ENCODE measurements at regions not wholly inside any gene's neighbourhood (a gene's known extent, or its start where the extent isn't known, plus 50 kb on each side); places are given as distances from the start of the nearest gene placed in this dataset.

DNA sequence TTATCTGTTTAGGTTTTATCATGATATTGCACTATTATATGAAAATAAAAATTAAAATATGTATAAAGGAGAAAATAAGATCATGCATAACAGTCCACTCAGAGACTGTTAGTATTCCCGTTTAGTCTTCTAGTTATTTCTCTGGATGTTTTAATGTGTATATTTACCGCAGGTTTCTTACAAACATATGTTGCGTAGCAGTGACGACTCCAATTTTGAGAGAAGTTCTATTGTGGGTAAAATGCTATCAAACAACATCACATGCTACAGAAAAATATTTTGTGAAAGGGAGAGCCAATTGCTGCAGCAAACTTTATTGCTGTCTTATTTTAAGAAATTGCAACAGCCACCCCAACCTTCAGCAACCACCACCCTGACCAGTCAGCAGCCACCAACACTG is 72.4 kb upstream of the NXT1 start:
- no peak for DNase-seq

GRCh38 chr20:23277316-23277715 is 73.3 kb upstream of the NXT1 start:
- DNase-seq, result no peak

DNA sequence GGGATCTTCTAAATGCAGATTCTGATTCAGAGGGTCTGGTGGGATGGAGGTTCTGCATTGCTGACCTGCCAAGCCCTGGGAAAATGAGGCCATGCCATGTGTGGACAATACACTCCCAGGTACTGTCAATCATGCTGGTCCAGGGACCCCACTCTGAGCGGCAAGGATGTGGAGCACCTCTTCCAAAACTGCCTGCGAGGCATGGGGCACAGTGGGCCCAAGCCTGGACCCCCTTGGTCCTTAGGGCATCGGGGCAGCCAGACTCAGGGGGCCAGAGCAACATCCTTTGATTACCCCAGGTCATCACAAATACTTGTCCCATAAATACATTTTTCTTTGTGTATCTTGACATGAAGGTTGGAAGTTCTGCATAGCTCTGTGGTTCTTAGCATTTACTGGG is 76.8 kb upstream of the NXT1 start:
- DNase-seq, result no peak

- DNase-seq, result no peak
Observed at GRCh38 chr20:23272176-23273029, 78.2 kb upstream of the NXT1 start.

GRCh38 chr20:23270382-23270911 is 80.1 kb upstream of the NXT1 start:
- no peak for DNase-seq

GRCh38 chr20:23269954-23270353 is 80.6 kb upstream of the NXT1 start:
- DNase-seq, result no peak

GRCh38 chr20:23268792-23269354 is 81.7 kb upstream of the NXT1 start:
- no peak for DNase-seq

DNA sequence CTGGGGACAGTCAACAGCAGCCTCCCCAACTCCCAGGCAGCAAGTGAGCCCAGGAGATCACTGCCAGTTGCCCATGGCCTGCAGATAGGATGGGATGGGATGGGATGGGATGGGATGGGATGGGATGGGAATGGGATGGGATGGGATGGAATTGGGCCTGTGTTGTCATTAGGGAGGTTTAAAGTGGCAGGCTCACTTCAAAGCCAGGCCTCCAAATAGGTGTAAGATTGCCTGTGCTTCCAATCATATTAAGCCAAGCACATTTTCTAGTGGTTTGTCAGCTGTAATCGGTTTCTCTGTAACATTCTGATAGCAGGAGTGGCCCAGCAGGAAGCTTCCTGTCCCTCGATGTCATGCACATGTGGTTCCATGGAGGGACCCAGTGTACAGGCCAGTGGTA is 82.7 kb upstream of the NXT1 start:
- DNase-seq, result no peak

DNA sequence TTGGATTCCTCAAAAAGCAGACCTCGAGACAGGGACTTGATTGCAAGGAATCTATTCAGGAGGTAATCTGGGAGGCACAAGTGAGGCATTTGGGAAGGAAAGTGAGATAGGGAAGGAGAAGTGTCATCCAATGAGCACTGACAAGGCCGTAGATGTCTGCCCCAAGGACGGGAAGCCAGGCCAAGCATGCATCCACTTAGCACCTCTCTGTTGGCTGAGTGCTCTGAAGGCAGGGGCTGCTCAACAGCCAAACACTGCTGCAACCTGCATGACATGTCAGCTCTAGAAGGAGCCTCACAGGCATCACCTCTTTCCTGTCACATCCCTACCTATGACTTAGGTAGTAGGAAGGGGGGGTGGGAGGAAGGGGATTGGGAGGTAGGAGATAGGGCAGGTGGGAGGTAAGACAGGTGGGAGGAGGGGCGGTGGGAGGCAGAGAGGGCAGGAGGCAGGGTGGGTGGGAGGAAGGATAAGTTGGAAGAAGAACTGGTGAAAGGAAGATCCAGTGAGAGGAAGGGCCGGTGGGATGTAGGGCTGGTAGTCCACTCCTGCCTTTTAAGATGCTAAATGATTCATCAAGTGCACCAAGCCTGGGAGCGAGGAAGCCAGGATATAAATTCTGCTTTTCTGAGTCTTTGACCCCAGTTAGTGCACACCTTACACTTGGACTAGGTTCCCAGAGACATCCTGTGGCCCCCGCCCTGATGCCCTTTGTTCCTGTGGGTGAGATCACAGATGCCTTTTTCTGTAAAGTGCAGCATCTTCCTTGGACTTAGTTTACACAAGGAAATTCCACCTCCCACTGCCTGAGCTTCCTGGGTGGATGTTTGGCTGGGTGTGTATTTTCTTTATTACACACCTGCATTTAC is 83.8 kb upstream of the NXT1 start:
- no peak for DNase-seq

- DNase-seq, result no peak
Observed at GRCh38 chr20:23265226-23265625, 85.4 kb upstream of the NXT1 start.

DNA sequence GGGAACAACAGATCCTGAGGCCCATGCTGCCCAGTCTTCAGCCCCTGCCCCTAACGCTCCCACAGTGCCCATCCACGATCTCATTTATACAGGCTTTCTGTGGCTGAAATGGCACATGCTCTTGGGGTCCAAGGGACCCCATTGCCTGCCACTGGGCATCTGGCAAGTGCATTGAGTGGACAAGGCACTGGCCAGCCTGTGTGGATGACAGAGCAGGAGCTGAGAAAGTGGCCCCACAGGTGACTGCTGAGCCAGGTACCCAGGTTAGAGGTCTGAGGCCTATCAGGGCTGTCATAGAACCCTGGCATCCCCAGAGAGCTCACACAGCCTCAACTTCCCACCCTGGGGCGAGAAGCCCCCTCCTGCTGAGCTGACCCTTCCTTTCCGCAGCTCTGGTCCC is 86.0 kb upstream of the NXT1 start:
- DNase-seq, result no peak

DNA sequence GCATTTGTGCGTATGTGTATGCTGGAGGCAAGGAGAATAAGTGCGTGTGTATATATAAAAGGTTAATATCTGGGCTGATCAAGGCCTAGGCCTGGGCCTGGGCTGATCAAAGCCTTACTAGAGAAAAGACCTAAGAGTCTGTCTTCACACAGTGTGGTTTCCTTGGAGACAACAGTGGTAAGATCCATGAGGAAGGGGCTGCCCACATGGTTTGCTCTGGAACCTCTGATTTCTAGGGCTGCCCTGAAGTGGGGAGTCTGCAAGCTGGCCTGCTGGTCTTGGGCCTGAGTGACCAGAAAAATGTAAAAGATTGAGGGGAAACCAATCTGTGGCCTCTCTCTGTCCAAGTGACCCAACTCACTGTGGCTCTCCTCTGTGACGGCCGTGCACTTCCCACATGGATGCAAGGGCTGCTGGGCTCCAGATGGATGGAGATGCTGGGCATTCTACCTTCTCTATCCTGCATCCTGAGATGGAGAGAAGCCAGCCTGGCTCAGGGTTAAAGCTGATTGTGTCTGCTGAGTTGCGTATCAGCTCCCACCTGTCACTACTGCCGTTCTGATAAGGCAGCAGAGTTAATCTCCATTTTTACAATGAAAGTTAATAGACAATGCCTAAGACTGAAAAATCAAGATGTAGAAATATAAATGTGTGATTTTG is 90.3 kb upstream of the NXT1 start:
- DNase-seq, result no peak

GRCh38 chr20:23258747-23259121 is 91.9 kb upstream of the NXT1 start:
- no peak for DNase-seq

GRCh38 chr20:23257848-23258746 is 92.5 kb upstream of the NXT1 start:
- DNase-seq, result no peak

- DNase-seq, result no peak
Observed at GRCh38 chr20:23257106-23257761, 93.4 kb upstream of the NXT1 start.

DNA sequence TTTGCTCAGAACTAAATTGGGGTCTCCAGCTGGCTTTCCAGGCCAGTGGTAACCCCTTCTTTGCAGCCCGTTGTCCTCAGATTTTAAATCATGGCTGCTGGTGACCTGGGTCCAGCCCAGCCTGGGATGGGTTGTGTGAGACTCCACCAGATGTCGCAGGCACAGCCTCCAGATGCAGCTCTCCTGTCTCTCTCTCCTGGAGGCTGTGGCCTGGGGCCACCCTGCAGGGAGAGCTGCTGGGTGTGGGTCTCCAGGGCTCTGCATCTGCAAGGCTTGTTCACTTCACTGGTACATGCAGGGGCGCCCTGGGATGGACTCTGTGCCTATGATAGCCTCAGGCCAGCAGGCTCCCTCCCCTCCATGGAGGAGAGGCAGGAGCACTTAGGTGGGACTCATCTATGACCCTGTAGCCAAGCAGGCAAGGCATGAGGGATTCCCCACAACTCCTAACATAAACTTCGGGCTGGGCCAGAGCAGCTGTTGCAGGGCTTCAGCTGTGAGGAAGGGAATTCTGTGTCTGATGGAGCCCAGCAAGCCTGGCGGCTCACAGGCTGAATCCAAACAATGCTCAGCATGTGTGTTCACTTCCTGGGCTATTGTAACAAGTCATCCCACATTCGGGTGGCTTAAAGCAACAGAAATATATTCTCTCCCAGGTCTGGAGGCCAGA is 94.7 kb upstream of the NXT1 start:
- DNase-seq, result no peak

DNA sequence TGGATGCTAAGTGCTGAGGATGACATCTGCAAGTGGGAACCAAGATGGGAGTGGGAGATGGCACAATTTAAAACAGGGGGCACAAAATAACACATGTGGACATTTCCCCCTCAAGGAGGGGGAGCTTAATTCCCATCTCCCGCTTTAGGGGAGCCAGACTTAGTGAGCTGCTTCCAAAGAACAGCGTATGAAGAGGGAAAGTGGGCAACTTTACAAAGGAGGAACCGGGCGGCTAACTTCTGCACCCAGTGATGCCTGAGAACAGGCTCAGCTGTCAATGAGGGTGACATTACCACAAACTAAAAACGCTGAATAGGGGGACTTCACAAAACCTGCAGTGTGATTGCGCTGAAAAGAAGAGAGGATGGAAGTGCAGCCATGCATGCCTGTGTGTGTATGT is 95.5 kb upstream of the NXT1 start:
- no peak for DNase-seq

DNA sequence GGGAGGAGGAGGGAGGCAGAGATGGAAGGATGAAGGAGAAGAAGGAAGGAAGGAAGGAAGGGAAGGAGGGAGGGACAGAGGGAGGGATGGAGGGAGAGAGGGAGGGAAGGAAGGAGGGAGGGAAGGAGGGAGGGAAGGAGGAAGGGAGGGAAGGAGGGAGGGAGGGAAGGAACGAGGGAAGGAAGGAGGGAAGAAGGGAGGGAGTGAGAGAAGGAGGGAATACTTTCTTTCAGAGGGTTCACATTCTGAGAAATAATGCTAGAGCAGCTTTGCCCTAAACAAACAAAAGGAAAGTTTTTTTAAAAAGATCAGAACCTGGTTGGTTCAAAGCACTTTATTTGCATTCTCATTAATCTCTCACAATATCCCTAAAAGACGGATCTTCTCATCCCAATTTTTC is 96.1 kb upstream of the NXT1 start:
- DNase-seq, result no peak

GRCh38 chr20:23254034-23254433 is 96.6 kb upstream of the NXT1 start:
- DNase-seq, result no peak

DNA sequence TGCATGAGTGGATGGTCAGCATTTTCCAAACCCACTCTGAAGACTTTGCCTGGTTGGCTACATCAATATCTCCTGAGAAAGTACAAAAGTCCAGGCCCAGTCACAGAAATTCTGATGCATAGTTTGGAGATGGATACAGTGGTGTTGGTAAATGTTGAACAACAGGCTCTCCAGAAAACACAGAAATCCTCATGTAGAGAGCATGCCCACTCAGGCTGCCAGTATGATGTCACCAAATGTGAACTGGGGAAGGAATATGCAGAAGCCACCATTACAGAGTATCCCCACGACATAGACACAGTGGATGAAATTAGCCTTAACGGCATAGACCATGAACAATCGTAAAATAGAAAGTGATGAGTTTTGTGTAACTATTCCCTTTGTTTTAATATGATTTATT is 97.1 kb upstream of the NXT1 start:
- no peak for DNase-seq

DNA sequence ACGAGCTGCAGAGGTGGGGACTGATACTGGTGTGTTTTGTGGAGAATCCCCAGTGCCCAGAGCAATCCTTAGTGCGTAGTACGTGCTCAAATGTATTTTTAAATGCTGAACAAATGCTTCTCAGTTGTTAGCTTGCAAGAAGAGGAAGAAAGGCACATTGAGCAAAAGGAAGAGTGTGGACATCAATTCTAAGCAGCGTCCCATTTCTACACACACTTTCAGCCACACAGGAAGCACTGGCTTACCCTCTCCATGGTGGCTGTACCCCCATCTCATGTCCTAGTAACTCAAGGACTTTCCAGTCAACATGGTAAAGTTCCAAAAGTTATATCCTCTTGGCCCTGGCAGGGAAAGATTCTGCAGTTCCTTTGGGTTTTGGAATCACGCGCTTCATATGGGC is 98.8 kb upstream of the NXT1 start:
- no peak for DNase-seq

Measured in activated naive CD4-positive, alpha-beta T cell treated with Interleukin-2 at 50 U/mL for 16 hours (primary cell).